HG02588 (cell line): ENCODE measurements at regions not wholly inside any gene's neighbourhood (a gene's known extent, or its start where the extent isn't known, plus 50 kb on each side); places are given as distances from the start of the nearest gene placed in this dataset.
"Not testable (repeated sequence)": the region's sequence is repeated elsewhere in the genome, so short reads cannot be mapped to it uniquely, and the experiment has no call there.

Experiments used
- ATAC-seq: cut with Tn5 transposase; IDR thresholded peaks from one replicate; pipeline ENCODE4 v1.9.1; 2021; ENCODE audit warnings: mild to moderate bottlenecking, moderate library complexity; ENCODE audit not compliant: unreplicated experiment

- ATAC-seq, result no peak
These were observed 269.0 kb downstream of the OXSM start for GRCh38 chr3:26058901-26059321.

GRCh38 chr3:26061947-26062346 lies 272.1 kb downstream of the OXSM start:
- ATAC-seq, result no peak

GRCh38 chr3:26064297-26064696 lies 274.4 kb downstream of the OXSM start:
- no peak for ATAC-seq

- no peak for ATAC-seq
These were observed 279.0 kb downstream of the OXSM start for GRCh38 chr3:26068890-26069289.

GRCh38 chr3:26070854-26071253 lies 281.0 kb downstream of the OXSM start:
- ATAC-seq, result no peak

- no peak for ATAC-seq
These were observed 284.2 kb downstream of the OXSM start for GRCh38 chr3:26074080-26074479.

GRCh38 chr3:26078539-26078938 lies 288.6 kb downstream of the OXSM start:
- ATAC-seq, result no peak

GRCh38 chr3:26081166-26081565 lies 291.3 kb downstream of the OXSM start:
- no peak for ATAC-seq

- ATAC-seq, result no peak
These were observed 291.9 kb downstream of the OXSM start for GRCh38 chr3:26081806-26082205.

- no peak for ATAC-seq
These were observed 293.0 kb downstream of the OXSM start for GRCh38 chr3:26082911-26083310.

GRCh38 chr3:26084629-26085028 lies 294.7 kb downstream of the OXSM start:
- no peak for ATAC-seq

GRCh38 chr3:26087751-26088150 lies 297.9 kb downstream of the OXSM start:
- ATAC-seq, result no peak

- ATAC-seq, result no peak
These were observed 299.4 kb downstream of the OXSM start for GRCh38 chr3:26089249-26089648.

GRCh38 chr3:26090589-26090988 lies 300.7 kb downstream of the OXSM start:
- ATAC-seq, result no peak

- no peak for ATAC-seq
These were observed 301.2 kb downstream of the OXSM start for GRCh38 chr3:26091096-26091495.

- ATAC-seq, result no peak
These were observed 301.7 kb downstream of the OXSM start for GRCh38 chr3:26091626-26092025.

- ATAC-seq, result not testable (repeated sequence)
These were observed 307.2 kb downstream of the OXSM start for GRCh38 chr3:26097111-26097510.

GRCh38 chr3:26099692-26100091 lies 309.8 kb downstream of the OXSM start:
- no peak for ATAC-seq

- ATAC-seq, result no peak
These were observed 310.3 kb downstream of the OXSM start for GRCh38 chr3:26100176-26100575.

GRCh38 chr3:26102376-26102775 lies 312.5 kb downstream of the OXSM start:
- ATAC-seq, result no peak

- ATAC-seq, result no peak
These were observed 315.0 kb downstream of the OXSM start for GRCh38 chr3:26104851-26105251.

- ATAC-seq, result no peak
These were observed 315.4 kb downstream of the OXSM start for GRCh38 chr3:26105261-26105660.

- no peak for ATAC-seq
These were observed 316.3 kb downstream of the OXSM start for GRCh38 chr3:26106228-26106627.
